Astrocyte of the cerebellum (primary cell): ENCODE measurements at regions not wholly inside any gene's neighbourhood (a gene's known extent, or its start where the extent isn't known, plus 50 kb on each side); places are given as distances from the start of the nearest gene placed in this dataset.

Experiments
- DNase-seq: peaks from one replicate; pipeline ENCODE4 v3.0.0-alpha.2; 2011; ENCODE audit warnings: low read depth
- H3K4me3 ChIP-seq: 2 replicates; pipeline ENCODE4 v1.5.1; 2011; ENCODE audit warnings: mild to moderate bottlenecking, low read depth, low read length, moderate library complexity
- in situ Hi-C: cut with HindIII; loops from 2 replicates; pipeline ENCODE4 v1.10.0; 2017; ENCODE audit warnings: low sequenced_read_pairs
- TF ChIP-seq, protein P1 (sequence below): IDR thresholded peaks from 2 replicates; pipeline ENCODE4 v1.5.1; 2012; ENCODE audit warnings: low read length, low read depth, moderate library complexity, mild to moderate bottlenecking; ENCODE audit errors: missing control alignments

DNA sequence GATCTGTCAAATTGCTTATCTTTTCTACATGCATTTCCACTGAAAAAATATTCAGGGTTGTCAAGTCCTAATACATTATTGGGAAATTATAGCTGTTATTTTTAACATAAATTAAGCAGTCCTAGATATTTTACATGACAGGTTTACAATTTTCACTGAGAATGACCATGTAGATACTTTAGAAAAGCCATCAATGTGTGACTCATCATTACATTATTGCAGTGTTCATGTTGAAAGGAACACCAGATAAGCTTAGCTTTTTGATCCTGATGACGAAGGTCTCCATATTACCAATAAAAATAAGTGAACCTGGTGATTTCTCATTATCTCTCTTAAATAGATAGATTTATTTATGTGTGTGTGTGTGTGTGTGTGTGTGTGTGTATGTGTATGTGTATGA is 529.5 kb upstream of the PCDH15 start:
- in situ Hi-C loops: no loop called here
- no peak for DNase-seq
- TF ChIP-seq, protein P1, sequence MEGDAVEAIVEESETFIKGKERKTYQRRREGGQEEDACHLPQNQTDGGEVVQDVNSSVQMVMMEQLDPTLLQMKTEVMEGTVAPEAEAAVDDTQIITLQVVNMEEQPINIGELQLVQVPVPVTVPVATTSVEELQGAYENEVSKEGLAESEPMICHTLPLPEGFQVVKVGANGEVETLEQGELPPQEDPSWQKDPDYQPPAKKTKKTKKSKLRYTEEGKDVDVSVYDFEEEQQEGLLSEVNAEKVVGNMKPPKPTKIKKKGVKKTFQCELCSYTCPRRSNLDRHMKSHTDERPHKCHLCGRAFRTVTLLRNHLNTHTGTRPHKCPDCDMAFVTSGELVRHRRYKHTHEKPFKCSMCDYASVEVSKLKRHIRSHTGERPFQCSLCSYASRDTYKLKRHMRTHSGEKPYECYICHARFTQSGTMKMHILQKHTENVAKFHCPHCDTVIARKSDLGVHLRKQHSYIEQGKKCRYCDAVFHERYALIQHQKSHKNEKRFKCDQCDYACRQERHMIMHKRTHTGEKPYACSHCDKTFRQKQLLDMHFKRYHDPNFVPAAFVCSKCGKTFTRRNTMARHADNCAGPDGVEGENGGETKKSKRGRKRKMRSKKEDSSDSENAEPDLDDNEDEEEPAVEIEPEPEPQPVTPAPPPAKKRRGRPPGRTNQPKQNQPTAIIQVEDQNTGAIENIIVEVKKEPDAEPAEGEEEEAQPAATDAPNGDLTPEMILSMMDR: no peak
- H3K4me3 ChIP-seq: no peak overlapping the region

DNA sequence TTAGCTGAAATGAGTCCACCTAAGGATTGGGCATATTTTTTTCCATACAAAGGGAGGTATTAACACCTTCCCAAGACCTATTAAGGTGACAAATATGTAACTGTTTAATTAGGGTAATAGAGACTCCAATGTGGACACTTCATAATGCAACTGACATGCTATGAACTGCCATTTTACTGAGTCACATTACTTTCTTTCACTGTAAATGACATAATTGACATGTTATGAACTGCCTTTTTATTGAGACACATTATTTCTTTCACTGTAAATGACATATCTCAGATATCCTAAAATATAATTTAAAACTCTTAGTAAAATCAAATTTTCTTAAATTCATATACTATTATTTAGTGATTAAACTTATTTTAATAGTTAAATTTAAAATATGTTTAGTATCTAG is 528.8 kb upstream of the PCDH15 start:
- TF ChIP-seq, protein P1: no peak

DNA sequence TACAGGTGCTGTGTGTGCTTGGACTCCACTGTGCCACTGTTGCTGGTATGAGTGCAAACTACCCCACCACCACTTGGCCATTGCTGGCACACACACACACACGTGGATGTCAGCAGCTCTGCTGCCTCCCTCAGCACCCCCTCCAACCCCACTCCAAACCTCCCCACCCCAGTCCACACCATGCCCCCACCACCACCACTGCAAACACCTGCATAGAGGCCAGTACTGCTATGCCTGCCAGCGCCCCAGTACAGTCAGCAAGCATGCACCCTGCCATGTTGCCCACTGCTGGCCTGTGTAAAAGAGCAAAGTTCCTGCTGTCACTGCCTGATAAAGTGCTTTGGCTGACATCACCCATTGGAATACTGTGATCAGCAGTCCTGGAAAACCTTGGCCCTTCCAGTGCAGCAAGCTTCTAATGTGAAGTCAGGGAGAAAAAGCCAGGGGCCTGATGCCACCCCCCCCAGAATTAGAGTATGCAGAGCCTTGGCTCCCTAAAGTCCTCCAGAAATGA is 519.2 kb upstream of the PCDH15 start:
- no peak for DNase-seq
- TF ChIP-seq, protein P1: no peak
- no peak overlapping the region for H3K4me3 ChIP-seq
- in situ Hi-C loops: no loop called here

More for the DNA sequence above, 528.8 kb upstream of the PCDH15 start:
- no peak overlapping the region for H3K4me3 ChIP-seq
- in situ Hi-C loops: no loop called here
- no peak for DNase-seq

DNA sequence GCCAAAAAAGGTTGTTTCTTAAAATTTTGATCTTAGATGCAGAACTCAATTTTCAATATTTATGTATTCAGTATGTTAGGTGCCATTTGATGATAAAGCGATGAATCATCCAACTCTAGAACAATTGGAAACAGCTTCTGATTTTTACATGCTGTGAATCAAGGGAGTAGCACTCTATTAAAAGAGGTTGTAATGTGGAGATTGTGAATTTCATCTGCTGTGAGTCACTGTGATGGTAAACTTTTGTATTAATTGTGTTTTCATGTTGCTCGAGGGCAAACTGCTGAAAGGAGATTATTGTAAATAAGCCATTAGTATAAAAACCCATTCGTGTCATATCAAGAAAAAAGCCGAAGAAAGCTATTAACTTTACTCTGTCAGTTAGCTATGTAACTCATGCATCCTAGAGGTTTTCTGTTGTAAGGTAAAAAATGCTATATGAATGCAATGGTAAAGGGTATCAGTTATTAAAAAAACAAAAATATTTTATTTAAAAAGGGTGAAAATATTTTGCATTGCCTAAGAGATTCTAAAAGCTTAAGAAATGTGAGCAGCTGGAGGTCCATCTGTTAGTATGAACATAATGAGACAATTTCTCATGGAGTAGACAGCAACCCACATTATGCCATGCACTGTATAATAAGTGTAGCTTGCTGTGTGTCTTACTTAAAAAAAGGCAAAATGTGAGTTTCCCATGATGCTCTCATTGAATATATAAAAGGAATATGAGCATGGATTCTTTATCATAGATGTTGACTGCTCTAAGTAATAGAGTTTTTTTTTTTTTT is 511.0 kb upstream of the PCDH15 start:
- peak; percentile 2 for DNase-seq
- in situ Hi-C loops: no loop called here
- no peak overlapping the region for H3K4me3 ChIP-seq
- TF ChIP-seq, protein P1: no peak

DNA sequence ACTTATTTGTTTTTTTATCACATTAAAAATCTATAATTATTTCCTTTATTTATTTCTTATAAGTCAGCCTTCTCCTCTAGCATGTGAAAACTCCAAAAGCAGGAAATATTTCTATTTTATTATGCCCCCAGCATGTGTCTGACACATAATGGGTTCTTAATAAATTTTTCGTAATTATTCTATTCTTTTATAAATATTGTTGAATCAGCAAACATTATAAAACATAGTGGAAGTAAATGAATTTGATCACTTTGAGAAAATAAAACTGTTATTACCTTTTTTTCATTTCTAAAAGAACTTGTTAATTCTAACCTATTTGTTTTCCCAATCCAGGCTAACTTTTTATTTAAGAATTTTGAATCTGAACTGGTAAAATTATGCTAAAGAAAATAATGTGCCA is 509.1 kb upstream of the PCDH15 start:
- no peak overlapping the region for H3K4me3 ChIP-seq
- TF ChIP-seq, protein P1: no peak
- in situ Hi-C loops: no loop called here
- DNase-seq: no peak

DNA sequence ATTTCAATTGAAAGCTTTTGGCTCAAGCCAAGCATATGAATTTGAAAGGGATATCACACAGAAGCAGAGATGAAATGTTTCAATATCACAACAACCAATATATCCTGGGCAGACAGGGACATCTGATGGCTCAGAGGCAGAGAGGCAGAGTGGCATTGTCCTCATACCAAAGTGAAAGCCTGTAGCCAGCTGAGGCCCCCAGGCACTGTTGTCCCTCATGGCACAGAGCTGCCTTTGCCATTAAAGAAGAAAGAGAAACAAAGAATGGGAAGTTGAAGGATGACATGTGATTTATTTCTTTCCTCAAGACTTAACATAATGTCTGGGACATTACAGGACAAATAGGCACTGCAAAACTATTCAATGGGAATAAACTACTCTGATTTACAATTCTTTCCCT is 504.3 kb upstream of the PCDH15 start:
- no peak for DNase-seq
- TF ChIP-seq, protein P1: no peak
- in situ Hi-C loops: no loop called here
- no peak overlapping the region for H3K4me3 ChIP-seq
